ENCODE measurements at regions not wholly inside any gene's neighbourhood (a gene's known extent, or its start where the extent isn't known, plus 50 kb on each side); places are given as distances from the start of the nearest gene placed in this dataset.

- TF ChIP-seq RAD21 (IDR thresholded peaks at IDR 0.05; ENCODE audit: low read length), result no peak
- TF ChIP-seq, protein P1, sequence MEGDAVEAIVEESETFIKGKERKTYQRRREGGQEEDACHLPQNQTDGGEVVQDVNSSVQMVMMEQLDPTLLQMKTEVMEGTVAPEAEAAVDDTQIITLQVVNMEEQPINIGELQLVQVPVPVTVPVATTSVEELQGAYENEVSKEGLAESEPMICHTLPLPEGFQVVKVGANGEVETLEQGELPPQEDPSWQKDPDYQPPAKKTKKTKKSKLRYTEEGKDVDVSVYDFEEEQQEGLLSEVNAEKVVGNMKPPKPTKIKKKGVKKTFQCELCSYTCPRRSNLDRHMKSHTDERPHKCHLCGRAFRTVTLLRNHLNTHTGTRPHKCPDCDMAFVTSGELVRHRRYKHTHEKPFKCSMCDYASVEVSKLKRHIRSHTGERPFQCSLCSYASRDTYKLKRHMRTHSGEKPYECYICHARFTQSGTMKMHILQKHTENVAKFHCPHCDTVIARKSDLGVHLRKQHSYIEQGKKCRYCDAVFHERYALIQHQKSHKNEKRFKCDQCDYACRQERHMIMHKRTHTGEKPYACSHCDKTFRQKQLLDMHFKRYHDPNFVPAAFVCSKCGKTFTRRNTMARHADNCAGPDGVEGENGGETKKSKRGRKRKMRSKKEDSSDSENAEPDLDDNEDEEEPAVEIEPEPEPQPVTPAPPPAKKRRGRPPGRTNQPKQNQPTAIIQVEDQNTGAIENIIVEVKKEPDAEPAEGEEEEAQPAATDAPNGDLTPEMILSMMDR (conservative IDR thresholded peaks at IDR 0.05; ENCODE audit: low read depth, low read length), result no peak
- no peak for TF ChIP-seq POLR2A (IDR thresholded peaks at IDR 0.05; ENCODE audit: low read depth, low read length)
- TF ChIP-seq BHLHE40 (IDR thresholded peaks at IDR 0.05; ENCODE audit: low read depth, low read length), result no peak
- TF ChIP-seq FOS (IDR thresholded peaks at IDR 0.05; ENCODE audit: low read depth, low read length), result peak; percentile 59; the same call in 1 of the 2 replicates
- no peak for TF ChIP-seq SMC3 (IDR thresholded peaks at IDR 0.05; ENCODE audit: low read depth, low read length)
- TF ChIP-seq MAFK (IDR thresholded peaks at IDR 0.05; ENCODE audit: low read depth, low read length), result peak; percentile 22; the same call in 1 of the 2 replicates
- peak; percentile 34; the same call in 1 of the 2 replicates for TF ChIP-seq USF2 (IDR thresholded peaks at IDR 0.05; ENCODE audit: low read depth, low read length)
- no peak for TF ChIP-seq RCOR1 (IDR thresholded peaks at IDR 0.05; ENCODE audit: insufficient replicate concordance, low read length)
- no peak for TF ChIP-seq RFX5 (IDR thresholded peaks at IDR 0.05; ENCODE audit: low read depth, low read length)
Observed at GRCh38 chr1:222892137-222892769, 77.4 kb downstream of the DISP1 start.
